Body of pancreas (tissue), 4 donors: ENCODE measurements at regions not wholly inside any gene's neighbourhood (a gene's known extent, or its start where the extent isn't known, plus 50 kb on each side); places are given as distances from the start of the nearest gene placed in this dataset.
"Not testable (repeated sequence)": the region's sequence is repeated elsewhere in the genome, so short reads cannot be mapped to it uniquely, and the experiment has no call there.

Source experiments
- ATAC-seq: fragments of 150-250 bp; one replicate; pipeline ENCODE4 v1.9.1; 2016
- DNase-seq, 4 donors: peaks; one replicate each; pipeline ENCODE4 v3.0.0-alpha.2; 2019
- H3K27ac ChIP-seq, 4 donors: fragments of 200-600 bp; sonication (generic); 1 replicate in 3 of 4; 2 replicates in 1 of 4; pipeline versions ENCODE4 v1.5.1 to v1.6.1; 2016 to 2019; ENCODE audit warnings: mild to moderate bottlenecking in 1 of 4, mixed read lengths in 1 of 4, moderate library complexity in 1 of 4
- H3K27me3 ChIP-seq, 2 donors: fragments of 200-600 bp; sonication (generic); one replicate each; pipeline ENCODE4 v1.6.0; 2016; ENCODE audit warnings: mild to moderate bottlenecking in 1 of 2
- H3K36me3 ChIP-seq, 2 donors: fragments of 200-600 bp; sonication (generic); replicated peaks in 1 of 2; 2 replicates each; pipeline ENCODE4 v1.5.1; 2016; ENCODE audit warnings: low read depth in 2 of 2; ENCODE audit not compliant: insufficient read depth in 1 of 2
- H3K4me1 ChIP-seq: fragments of 200-600 bp; sonication (generic); one replicate; pipeline ENCODE4 v1.6.0; 2016
- H3K4me3 ChIP-seq, 2 donors: fragments of 200-600 bp; sonication (generic); 1 replicate in 1 of 2; 2 replicates in 1 of 2; pipeline ENCODE4 v1.5.1; 2016 to 2019
- H3K9me3 ChIP-seq, 3 donors: fragments of 200-600 bp; sonication (generic); 1 replicate in 2 of 3; 2 replicates in 1 of 3; pipeline ENCODE4 v1.5.1; 2016
- POLR2A ChIP-seq, 3 donors: fragments of 450-650 bp; IDR thresholded peaks; one replicate each; pipeline ENCODE4 v1.6.1; 2016; ENCODE audit warnings: antibody characterized with exemption in 3 of 3, mild to moderate bottlenecking in 2 of 3
- WGBS, 2 donors: methylation state at CpG; one replicate each; pipeline ENCODE4 v1.1.5; 2017; 5-methylcytosine and 5-hydroxymethylcytosine counted together
- intact Hi-C: fragments of 100-400 bp; cut with DNase I; formaldehyde crosslinking; loops from one replicate; pipeline ENCODE4 v1.15.1; 2023
- TF ChIP-seq, protein P1 (sequence below), 7 experiments: fragments of 450-650 bp in 4 of 7; fragments of 200-600 bp in 3 of 7; sonication (generic) in 3 of 7; IDR thresholded peaks; one replicate each; pipeline ENCODE4 v1.5.1; 2016 to 2019; ENCODE audit warnings: antibody characterized with exemption in 7 of 7

DNA sequence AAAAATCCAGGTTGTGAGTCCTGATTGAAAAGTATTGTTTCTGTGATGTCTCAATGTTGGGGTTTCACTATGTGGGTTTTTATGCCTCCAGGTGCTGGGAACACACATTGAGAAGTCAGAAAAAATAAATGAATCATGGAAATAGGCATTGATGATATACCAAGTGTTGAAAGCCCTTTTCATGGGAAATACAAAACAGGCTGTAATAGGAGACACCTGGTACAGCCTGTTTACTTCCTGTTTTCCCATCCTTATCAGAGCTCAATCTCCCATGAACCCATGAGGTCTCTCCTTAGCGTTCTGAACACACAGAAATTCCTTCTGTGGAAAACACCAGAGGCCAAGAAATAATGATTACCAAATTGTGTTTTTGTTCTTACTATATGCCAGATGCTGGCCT, 106.3 kb upstream of the BOD1L1 start:
- no peaks in the 10 kb centered on the region for H3K9me3 ChIP-seq
- H3K4me3 ChIP-seq: no peak overlapping the region
- intact Hi-C loops: no loop called here
- DNase-seq (no peak), ATAC-seq (no peak)
- H3K4me1 ChIP-seq: no peaks in the 10 kb centered on the region
- H3K36me3 ChIP-seq: no peaks in the 10 kb centered on the region
- no peaks in the 10 kb centered on the region for H3K27me3 ChIP-seq
- TF ChIP-seq, protein P1, sequence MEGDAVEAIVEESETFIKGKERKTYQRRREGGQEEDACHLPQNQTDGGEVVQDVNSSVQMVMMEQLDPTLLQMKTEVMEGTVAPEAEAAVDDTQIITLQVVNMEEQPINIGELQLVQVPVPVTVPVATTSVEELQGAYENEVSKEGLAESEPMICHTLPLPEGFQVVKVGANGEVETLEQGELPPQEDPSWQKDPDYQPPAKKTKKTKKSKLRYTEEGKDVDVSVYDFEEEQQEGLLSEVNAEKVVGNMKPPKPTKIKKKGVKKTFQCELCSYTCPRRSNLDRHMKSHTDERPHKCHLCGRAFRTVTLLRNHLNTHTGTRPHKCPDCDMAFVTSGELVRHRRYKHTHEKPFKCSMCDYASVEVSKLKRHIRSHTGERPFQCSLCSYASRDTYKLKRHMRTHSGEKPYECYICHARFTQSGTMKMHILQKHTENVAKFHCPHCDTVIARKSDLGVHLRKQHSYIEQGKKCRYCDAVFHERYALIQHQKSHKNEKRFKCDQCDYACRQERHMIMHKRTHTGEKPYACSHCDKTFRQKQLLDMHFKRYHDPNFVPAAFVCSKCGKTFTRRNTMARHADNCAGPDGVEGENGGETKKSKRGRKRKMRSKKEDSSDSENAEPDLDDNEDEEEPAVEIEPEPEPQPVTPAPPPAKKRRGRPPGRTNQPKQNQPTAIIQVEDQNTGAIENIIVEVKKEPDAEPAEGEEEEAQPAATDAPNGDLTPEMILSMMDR (IDR thresholded peaks at IDR 0.05): no peak
- TF ChIP-seq POLR2A (IDR thresholded peaks at IDR 0.05): no peak
- 14 to 22% methylated on average over 1 of the region's 1 CpG for WGBS, 2 donors
- H3K27ac ChIP-seq: no peak overlapping the region

DNA sequence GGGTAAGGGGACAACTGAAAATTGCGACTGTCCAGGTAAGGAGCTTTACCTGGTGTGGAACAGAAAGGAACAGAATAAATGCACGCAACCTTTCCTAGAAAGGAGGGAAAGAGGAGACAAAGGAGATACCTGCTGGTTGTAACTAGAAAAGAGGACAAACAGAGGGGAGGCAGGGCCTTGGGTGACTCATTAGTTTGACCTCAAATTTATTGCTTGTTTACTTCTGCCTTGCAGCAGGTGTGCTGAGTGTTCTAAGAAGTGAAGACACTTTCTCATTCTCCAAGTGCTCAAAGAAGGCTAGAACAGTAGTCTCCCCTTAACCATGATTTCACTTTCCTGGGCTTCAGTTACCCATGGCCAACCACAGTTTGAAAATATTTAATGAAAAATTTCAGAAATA, 123.1 kb upstream of the BOD1L1 start:
- Histone ChIP-seq H3K36me3 (no peaks in the 10 kb centered on the region), H3K4me1 (no peaks in the 10 kb centered on the region), H3K27me3 (no peaks in the 10 kb centered on the region), H3K9me3 (no peaks in the 10 kb centered on the region), H3K27ac (no peak overlapping the region), H3K4me3 (no peak overlapping the region)
- no peak for TF ChIP-seq POLR2A (IDR thresholded peaks at IDR 0.05)
- TF ChIP-seq, protein P1 (IDR thresholded peaks at IDR 0.05): no peak
- DNase-seq: no peak
- WGBS, 2 donors: 35 to 63% methylated on average over 2 of the region's 2 CpGs
- intact Hi-C loops: no loop called here
- ATAC-seq: no peak

DNA sequence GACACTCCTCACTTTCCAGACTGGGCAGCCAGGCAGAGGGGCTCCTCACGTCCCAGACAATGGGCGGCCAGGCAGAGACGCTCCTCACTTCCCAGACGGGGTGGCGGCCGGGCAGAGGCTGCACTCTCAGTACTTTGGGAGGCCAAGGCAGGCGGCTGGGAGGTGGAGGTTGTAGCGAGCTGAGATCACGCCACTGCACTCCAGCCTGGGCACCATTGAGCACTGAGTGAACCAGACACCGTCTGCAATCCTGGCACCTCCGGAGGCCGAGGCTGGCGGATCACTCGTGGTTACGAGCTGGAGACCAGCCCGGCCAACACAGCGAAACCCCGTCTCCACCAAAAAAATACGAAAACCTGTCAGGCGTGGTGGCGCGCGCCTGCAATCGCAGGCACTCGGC, 134.1 kb upstream of the BOD1L1 start:
- ATAC-seq, H3K27me3 ChIP-seq, H3K4me3 ChIP-seq, H3K4me1 ChIP-seq, H3K9me3 ChIP-seq, H3K36me3 ChIP-seq, DNase-seq, intact Hi-C loops, H3K27ac ChIP-seq: not testable (repeated sequence)
- WGBS, 2 donors: 87 to 88% methylated on average over 14 to 19 of the region's 25 CpGs

DNA sequence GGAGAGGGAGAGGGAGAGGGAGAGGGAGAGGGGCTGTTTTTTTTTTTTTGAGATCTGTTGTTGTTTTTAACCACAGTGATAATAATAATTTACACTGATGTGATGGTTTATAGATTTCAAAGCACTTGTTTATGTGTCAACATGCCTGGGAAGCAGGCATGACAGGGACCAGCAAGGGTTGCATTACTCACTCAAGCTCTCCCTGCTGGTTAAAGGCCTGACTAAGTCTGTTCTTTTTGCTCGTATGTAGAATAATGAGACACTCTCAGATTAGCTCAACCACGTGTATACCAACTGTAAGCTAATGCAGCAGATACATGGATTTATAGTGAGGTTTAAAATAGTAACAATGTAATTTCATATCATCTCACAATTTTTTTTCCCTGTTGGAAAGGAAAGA, 134.6 kb upstream of the BOD1L1 start:
- no peak overlapping the region for H3K27ac ChIP-seq
- H3K4me1 ChIP-seq: no peaks in the 10 kb centered on the region
- DNase-seq (no peak), ATAC-seq (no peak)
- WGBS, 2 donors: 53 to 56% methylated on average over 2 of the region's 2 CpGs
- H3K9me3 ChIP-seq: no peaks in the 10 kb centered on the region
- H3K27me3 ChIP-seq: no peaks in the 10 kb centered on the region
- H3K4me3 ChIP-seq: no peak overlapping the region
- no peaks in the 10 kb centered on the region for H3K36me3 ChIP-seq
- TF ChIP-seq, protein P1 (IDR thresholded peaks at IDR 0.05): no peak
- TF ChIP-seq POLR2A (IDR thresholded peaks at IDR 0.05): no peak
- intact Hi-C loops: no loop called here

DNA sequence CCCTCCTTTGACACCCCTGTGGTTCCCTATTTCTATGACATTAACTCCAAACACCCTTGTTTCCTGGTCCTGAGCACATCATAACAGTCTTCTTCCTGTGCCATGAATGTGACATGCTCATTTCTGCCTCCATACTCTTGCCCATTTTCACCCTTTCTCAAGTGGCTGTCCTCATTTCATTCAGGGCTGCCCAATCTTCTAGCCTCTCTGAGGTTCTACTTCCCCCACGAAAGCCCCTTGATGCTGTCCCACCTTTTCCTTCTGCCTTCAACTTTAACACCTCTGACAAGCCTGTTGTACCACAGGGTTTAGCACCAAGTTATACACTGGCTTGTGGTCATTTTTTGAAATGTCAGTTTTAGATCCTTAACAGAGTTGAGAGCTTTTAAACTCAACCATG, 136.2 kb upstream of the BOD1L1 start:
- ATAC-seq: no peak
- H3K36me3 ChIP-seq: no peaks in the 10 kb centered on the region

More for the DNA sequence above, 136.2 kb upstream of the BOD1L1 start:
- 67 to 68% methylated on average over 1 of the region's 1 CpG for WGBS, 2 donors
- H3K4me3 ChIP-seq: no peak overlapping the region
- no peak for TF ChIP-seq POLR2A (IDR thresholded peaks at IDR 0.05)
- TF ChIP-seq, protein P1 (IDR thresholded peaks at IDR 0.05): no peak
- H3K9me3 ChIP-seq: no peaks in the 10 kb centered on the region
- no peaks in the 10 kb centered on the region for H3K27me3 ChIP-seq
- DNase-seq: no peak
- intact Hi-C loops: no loop called here
- H3K4me1 ChIP-seq: no peaks in the 10 kb centered on the region
- H3K27ac ChIP-seq: no peak overlapping the region
